GM23248 (cell line): ENCODE measurements at regions not wholly inside any gene's neighbourhood (a gene's known extent, or its start where the extent isn't known, plus 50 kb on each side); places are given as distances from the start of the nearest gene placed in this dataset.

Source experiments
- EZH2 ChIP-seq: fragments of 200-600 bp; sonication (generic); IDR thresholded peaks from 2 replicates; pipeline ENCODE4 v1.6.1; 2018; ENCODE audit warnings: antibody characterized with exemption, mild to moderate bottlenecking; ENCODE audit not compliant: insufficient read depth, poor library complexity, severe bottlenecking
- EZH2phosphoT487 ChIP-seq: fragments of 200-600 bp; sonication (generic); IDR thresholded peaks from 2 replicates; pipeline ENCODE4 v1.6.1; 2018; ENCODE audit warnings: antibody characterized with exemption, moderate library complexity, mild to moderate bottlenecking, low read depth; ENCODE audit not compliant: insufficient read depth

GRCh38 chr5:96582343-96582742 lies 79.8 kb upstream of the CAST start:
- TF ChIP-seq EZH2phosphoT487 (no peak), EZH2 (no peak)
